ENCODE measurements at regions not wholly inside any gene's neighbourhood (a gene's known extent, or its start where the extent isn't known, plus 50 kb on each side); places are given as distances from the start of the nearest gene placed in this dataset.

DNA sequence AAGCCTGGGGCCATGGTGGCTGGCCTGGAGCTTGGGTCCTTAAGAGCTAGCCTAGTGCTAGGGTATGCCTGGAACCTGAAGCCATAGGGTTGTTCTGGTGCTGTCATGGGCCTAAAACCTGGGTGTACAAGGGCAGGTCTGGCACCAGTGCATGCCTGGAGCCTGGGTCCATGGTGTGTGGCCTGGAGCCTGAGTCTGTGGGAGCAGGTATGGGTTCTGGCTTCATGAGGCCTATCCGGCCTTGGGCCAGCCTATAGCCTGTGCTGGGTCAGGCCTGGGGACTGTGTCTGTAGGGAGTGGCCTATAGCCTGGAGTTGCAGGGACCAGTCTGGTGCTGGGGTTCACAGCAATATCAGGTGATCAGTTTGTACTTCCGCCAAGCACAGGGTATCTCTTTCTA, 347.2 kb upstream of the MEF2C start:
- TF ChIP-seq, protein P1, sequence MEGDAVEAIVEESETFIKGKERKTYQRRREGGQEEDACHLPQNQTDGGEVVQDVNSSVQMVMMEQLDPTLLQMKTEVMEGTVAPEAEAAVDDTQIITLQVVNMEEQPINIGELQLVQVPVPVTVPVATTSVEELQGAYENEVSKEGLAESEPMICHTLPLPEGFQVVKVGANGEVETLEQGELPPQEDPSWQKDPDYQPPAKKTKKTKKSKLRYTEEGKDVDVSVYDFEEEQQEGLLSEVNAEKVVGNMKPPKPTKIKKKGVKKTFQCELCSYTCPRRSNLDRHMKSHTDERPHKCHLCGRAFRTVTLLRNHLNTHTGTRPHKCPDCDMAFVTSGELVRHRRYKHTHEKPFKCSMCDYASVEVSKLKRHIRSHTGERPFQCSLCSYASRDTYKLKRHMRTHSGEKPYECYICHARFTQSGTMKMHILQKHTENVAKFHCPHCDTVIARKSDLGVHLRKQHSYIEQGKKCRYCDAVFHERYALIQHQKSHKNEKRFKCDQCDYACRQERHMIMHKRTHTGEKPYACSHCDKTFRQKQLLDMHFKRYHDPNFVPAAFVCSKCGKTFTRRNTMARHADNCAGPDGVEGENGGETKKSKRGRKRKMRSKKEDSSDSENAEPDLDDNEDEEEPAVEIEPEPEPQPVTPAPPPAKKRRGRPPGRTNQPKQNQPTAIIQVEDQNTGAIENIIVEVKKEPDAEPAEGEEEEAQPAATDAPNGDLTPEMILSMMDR (IDR thresholded peaks at IDR 0.05), result no peak
- TF ChIP-seq POLR2A (IDR thresholded peaks at IDR 0.05), result no peak
- TF ChIP-seq POLR2AphosphoS5 (IDR thresholded peaks at IDR 0.05; ENCODE audit: insufficient read depth in 1 of 2, low read depth in 1 of 2), result no peak
